GM11168 (cell line): ENCODE measurements at regions not wholly inside any gene's neighbourhood (a gene's known extent, or its start where the extent isn't known, plus 50 kb on each side); places are given as distances from the start of the nearest gene placed in this dataset.

Experiments used
- in situ Hi-C: fragments of 300-500 bp; cut with MboI; formaldehyde crosslinking; loops from one replicate; pipeline ENCODE4 v1.12.0; 2022; ENCODE audit warnings: low sequenced_read_pairs; ENCODE audit not compliant: unreplicated experiment

GRCh38 chr11:10936626-10937384 lies 79.0 kb upstream of the ZBED5 start:
- in situ Hi-C loops: no loop called here

DNA sequence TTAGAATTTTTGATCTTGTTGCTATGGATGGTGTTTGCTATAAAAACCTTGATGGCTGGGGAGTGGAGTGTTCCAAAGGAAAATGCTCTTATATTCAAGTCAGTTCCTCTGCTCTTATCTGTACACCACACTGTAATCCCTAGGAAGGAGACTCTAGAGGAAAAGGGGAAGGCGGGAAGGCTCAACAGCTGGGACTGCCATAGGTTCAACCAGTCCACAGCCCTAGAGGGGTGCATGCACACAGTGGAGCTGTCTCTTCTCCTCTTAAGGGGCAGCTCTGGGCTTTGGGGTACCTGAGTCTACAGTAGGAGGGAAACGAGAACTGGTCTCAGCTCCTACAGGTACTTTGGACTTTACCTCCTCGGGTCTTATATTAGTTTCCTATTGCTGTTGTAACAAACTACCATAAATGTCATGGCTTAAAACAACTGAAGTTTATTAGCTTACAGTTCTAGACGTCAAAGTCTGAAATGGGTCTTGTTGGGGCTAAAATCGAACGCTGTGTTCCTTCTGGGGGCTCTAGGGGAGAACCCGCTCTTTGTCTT lies 77.2 kb upstream of the ZBED5 start:
- in situ Hi-C loops: no loop called here

DNA sequence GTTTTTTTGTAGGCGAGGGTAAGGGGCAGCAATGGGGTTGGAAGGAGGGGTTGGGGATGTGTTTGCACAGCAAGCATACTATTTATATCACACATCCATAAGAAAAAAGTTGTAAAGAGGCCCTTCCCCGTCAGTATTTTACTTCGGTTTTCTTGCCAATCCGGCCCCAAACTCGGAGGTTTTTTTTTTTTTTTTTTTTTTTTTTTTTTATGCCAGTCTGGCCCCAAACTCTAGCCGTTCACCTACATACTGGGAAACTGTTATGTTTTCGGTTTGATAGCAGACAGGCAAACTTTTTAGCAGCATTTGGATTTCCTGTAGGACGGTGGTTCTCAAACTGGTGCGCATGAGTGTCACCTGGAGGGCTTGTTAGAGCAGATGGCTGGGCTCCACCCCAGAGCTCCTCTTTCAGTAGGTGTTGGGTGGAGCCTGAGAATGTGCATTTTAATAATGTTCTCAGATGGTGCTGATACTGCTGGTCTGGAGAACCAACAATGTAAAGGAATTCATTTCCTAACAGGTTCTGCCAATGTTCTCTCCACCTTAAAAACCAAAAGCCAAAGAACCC lies 76.5 kb upstream of the ZBED5 start:
- in situ Hi-C loops: loop anchor here (5.0 kb wide), 1 partner anchor 88 kb away; no protein-coding TSS in a partner anchor

DNA sequence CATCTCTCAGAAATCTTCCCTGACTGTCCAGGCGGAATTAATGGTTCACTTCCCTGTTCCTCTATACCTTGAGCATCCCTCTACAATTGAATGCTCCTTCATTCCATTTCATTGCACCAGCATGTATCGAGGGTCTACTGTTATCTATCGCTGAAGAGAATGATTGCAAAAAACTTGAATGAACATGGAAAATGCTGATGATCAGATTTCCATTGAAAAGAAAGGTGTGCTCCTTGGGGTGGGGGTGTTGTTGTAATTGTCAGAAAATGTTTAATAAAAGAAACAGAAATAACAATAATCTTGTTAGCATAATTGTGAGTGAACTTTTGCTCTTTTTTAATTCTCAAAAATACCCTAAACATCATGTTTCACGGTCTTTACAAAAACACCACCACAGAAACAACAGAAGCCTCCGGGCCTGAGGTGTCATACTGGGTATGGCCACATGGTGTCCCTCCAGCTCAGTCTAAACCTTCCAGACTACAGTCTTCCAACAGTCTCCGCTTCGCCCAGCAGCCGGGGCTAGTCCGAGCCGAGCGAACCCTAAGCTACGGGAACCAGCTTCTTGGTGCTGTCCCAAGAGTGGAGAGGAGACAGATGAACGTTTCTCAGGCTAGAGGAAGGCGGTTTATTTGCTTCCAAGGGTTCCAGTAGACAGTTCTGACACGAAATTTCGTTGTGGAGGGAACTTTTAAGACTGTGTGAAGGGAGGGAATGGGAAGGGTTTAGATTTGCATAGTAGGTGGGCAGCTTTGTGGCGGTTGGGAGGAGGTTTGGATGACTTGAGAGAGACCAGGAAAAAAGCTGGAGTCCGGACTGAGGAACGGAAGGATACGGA lies 75.8 kb upstream of the ZBED5 start:
- in situ Hi-C loops: loop anchor here (5.0 kb wide), 1 partner anchor 89 kb away; no protein-coding TSS in a partner anchor

DNA sequence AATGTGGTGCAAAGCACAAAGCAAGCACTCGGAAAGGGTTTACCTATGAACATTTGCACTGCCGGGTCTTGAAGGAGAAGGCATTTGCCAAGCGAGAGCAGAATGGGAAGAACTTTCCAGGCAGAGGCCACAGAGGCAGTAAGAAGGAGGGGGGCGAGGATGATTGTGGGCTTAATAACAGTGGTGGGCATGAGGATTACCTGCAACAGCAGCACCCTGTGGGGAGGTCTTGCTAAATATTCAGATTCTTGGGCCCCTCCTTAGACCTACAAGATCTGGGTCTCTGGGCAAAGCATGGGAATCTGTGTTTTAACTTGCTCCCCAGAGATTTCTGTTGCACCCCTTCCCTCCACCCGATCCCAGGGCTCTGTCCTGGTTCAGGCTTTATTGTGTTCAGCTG lies 75.1 kb upstream of the ZBED5 start:
- in situ Hi-C loops: loop anchor here (5.0 kb wide), 1 partner anchor 89 kb away; no protein-coding TSS in a partner anchor

- in situ Hi-C loops: loop anchor here (5.0 kb wide), 1 partner anchor 90 kb away; no protein-coding TSS in a partner anchor
Measured at GRCh38 chr11:10931761-10932670, 74.2 kb upstream of the ZBED5 start.

GRCh38 chr11:10930972-10931760 lies 73.3 kb upstream of the ZBED5 start:
- in situ Hi-C loops: loop anchor here (5.0 kb wide), 1 partner anchor 91 kb away; no protein-coding TSS in a partner anchor

DNA sequence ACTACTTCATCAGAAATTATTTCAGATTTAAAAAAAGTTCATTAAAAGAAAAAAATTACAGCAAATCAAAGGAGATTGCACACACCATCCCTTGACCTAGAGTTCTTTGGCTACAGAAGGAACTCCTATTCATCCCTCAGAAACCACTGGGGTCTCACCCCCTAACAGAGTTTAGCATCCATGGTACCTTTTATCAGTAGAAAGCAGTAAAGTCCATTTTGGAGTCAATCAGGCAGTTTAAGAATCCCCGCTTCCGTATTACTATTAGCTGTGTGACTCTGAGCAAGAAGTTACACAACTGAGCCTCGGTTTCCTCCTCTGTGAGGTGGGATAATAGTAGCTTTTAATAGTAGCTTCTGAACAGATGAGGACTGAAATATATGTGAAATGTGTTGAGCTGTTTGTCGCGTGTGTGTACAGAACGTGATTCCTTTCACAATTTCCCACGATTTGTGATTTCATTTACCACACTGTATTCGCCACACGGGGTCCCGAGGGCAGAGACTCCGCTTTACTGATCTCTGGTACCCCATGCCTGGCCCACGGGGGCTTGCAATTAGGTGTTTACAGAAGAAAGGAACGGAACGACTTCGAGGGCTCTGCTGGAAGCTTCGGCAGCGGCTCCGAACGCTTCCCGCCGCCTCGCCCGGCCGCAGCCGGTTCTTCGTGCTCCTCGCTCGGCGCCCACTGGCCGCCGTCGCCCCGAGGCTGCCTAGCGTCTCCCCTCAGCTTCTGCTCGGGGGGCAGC lies 72.5 kb upstream of the ZBED5 start:
- in situ Hi-C loops: loop anchor here (5.0 kb wide), 1 partner anchor 92 kb away; no protein-coding TSS in a partner anchor

DNA sequence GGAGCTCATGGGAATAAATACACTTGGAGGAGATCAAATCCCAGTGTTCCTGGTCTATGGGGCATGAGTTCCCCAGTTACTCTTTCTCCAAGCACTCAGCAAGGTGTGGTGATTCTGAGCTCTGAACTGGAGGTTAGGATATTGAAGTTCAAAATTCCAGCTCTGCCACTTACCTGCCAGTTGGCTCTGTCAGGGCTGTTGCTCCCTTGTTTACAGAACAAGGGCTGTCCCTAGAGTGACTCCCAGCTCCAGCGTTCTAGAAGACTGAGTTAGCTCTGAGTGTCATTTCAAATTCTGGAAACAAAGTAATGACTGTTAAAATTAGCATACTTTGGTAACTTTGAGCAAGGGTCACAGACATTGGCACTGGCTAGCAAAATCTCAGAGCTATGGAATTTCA lies 69.7 kb upstream of the ZBED5 start:
- in situ Hi-C loops: no loop called here

GRCh38 chr11:10926801-10927211 lies 69.0 kb upstream of the ZBED5 start:
- in situ Hi-C loops: no loop called here

- in situ Hi-C loops: no loop called here
Measured at GRCh38 chr11:10925149-10925926, 67.5 kb upstream of the ZBED5 start.

DNA sequence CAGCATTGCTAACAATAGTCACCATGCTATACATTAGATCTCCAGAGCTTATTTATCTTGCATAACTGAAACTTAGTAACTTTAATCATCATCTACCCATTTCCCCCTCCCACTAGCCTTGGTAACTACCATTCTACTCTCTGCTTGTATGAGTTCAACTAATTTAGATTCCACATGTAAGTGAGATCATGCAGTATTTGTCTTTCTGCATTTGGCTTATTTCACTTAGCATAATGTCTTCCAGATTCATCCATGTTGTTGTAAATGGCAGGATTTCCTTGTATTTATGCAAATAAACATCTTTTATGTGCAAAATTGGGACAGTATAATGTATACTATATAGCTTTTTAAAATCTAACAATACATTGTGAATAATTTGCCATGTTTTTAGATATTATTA lies 66.0 kb upstream of the ZBED5 start:
- in situ Hi-C loops: no loop called here

DNA sequence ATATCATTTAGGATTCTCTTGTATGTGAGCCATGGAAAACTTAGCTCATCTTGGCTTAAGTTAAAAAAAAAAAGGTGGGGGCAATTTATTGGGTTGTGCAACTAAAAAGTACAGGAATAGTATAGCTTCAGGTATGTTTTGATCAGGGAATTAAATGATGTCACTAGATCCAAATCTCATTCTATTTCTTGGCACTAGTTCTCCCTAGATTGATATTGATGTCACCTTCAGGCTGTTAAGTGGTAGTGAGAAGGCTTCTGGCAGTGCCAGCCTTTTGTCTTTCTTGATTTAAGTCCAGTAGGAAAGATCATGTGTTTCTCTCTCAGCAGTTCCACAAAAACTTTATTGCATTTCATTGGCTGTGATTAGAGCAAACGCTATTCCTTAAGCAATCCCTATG lies 65.0 kb upstream of the ZBED5 start:
- in situ Hi-C loops: no loop called here

- in situ Hi-C loops: no loop called here
Measured at GRCh38 chr11:10920875-10921274, 63.0 kb upstream of the ZBED5 start.

DNA sequence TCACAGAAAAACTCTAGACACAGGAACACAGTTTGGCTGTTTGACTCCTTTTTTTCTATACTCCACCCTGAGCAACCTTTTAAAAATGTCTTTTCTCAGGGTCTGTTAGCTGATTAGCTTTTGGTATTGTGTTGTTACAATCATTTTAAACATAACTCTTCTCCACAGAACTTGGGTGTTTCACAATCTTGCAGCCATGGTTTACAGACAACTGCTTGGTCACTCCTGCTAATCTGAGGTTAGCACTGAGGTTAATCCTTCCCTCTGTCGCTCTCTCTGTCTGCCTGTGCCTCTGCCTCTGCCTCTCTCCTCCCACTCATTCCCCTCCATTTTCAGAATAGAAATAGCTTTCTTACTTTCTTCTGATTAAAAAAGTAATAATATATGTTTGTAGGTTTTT lies 62.4 kb upstream of the ZBED5 start:
- in situ Hi-C loops: no loop called here

DNA sequence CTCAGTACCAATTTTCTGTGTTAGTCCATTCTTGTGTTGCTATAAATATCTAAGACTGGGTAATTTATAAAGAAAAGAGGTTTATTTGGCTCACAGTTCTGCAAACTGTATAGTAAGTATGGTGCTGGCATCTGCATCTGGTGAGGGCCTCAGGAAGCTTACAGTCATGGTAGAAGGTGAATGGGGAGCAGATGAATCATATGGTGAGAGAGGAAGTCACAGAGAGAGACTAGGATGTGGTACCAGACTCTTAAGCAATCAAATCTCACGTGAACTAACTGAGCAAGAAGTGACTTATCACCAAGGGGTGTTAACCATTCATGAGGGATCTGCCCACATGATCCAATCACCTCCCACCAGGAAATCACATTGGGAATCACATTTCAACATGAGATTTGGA lies 60.8 kb upstream of the ZBED5 start:
- in situ Hi-C loops: no loop called here

DNA sequence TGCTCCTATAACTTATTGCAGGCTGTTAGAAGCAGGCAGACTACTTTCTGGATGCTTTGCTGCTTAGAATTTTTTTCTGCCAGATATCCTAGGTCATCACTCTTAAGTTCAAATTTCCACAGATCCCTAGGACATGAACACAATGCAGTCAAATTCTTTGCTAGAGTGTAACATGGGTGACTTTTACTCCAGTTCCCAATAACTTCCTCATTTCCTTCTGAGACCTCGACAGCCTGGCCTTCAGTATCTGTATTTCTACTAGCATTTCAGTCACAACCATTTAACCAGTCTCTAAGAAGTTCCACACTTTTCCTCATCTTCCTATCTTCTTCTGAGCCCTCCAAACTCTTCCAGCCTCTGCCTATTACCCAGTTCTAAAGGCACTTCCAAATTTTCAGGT lies 60.4 kb upstream of the ZBED5 start:
- in situ Hi-C loops: no loop called here
